Glutamatergic neuron (in vitro differentiated cells): ENCODE measurements at regions not wholly inside any gene's neighbourhood (a gene's known extent, or its start where the extent isn't known, plus 50 kb on each side); places are given as distances from the start of the nearest gene placed in this dataset.

ENCODE experiments used
- DNase-seq: peaks from one replicate; pipeline ENCODE4 v3.0.0; 2022
- H3K27ac Mint-ChIP-seq: one replicate; pipeline ENCODE4 v1.8.0; 2020; ENCODE audit warnings: mild to moderate bottlenecking, mixed read lengths, inconsistent platforms; ENCODE audit not compliant: unreplicated experiment
- H3K27me3 Mint-ChIP-seq: one replicate; pipeline ENCODE4 v1.8.0; 2020; ENCODE audit warnings: mild to moderate bottlenecking, moderate library complexity, mixed read lengths, inconsistent platforms; ENCODE audit not compliant: unreplicated experiment
- H3K36me3 Mint-ChIP-seq: one replicate; pipeline ENCODE4 v1.8.0; 2020; ENCODE audit warnings: mild to moderate bottlenecking, mixed read lengths, inconsistent platforms; ENCODE audit not compliant: unreplicated experiment
- H3K4me1 Mint-ChIP-seq: one replicate; pipeline ENCODE4 v1.8.0; 2020; ENCODE audit warnings: mild to moderate bottlenecking, low read depth, mixed read lengths, inconsistent platforms; ENCODE audit not compliant: unreplicated experiment
- H3K4me3 Mint-ChIP-seq: one replicate; pipeline ENCODE4 v1.8.0; 2020; ENCODE audit warnings: mild to moderate bottlenecking, mixed read lengths, inconsistent platforms; ENCODE audit not compliant: unreplicated experiment
- H3K9me3 Mint-ChIP-seq: one replicate; pipeline ENCODE4 v1.8.0; 2020; ENCODE audit warnings: mild to moderate bottlenecking, moderate library complexity, mixed read lengths, inconsistent platforms; ENCODE audit not compliant: unreplicated experiment
- TF ChIP-seq, protein P1 (sequence below): fragments of 200-600 bp; sonication (generic); IDR thresholded peaks from one replicate; pipeline ENCODE4 v1.5.0; 2021; ENCODE audit not compliant: partially characterized antibody, unreplicated experiment

GRCh38 chr16:63185235-63185780 lies 1149.1 kb upstream of the CDH8 start:
- no peak overlapping the region for H3K4me3 Mint-ChIP-seq
- no peaks in the 10 kb centered on the region for H3K9me3 Mint-ChIP-seq
- H3K27me3 Mint-ChIP-seq, result no peaks in the 10 kb centered on the region
- H3K4me1 Mint-ChIP-seq, result no peaks in the 10 kb centered on the region
- no peak overlapping the region for H3K27ac Mint-ChIP-seq
- DNase-seq, result no peak
- TF ChIP-seq, protein P1, sequence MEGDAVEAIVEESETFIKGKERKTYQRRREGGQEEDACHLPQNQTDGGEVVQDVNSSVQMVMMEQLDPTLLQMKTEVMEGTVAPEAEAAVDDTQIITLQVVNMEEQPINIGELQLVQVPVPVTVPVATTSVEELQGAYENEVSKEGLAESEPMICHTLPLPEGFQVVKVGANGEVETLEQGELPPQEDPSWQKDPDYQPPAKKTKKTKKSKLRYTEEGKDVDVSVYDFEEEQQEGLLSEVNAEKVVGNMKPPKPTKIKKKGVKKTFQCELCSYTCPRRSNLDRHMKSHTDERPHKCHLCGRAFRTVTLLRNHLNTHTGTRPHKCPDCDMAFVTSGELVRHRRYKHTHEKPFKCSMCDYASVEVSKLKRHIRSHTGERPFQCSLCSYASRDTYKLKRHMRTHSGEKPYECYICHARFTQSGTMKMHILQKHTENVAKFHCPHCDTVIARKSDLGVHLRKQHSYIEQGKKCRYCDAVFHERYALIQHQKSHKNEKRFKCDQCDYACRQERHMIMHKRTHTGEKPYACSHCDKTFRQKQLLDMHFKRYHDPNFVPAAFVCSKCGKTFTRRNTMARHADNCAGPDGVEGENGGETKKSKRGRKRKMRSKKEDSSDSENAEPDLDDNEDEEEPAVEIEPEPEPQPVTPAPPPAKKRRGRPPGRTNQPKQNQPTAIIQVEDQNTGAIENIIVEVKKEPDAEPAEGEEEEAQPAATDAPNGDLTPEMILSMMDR, result no peak
- H3K36me3 Mint-ChIP-seq, result no peaks in the 10 kb centered on the region

- H3K4me1 Mint-ChIP-seq, result no peaks in the 10 kb centered on the region
- H3K27me3 Mint-ChIP-seq, result no peaks in the 10 kb centered on the region
- no peaks in the 10 kb centered on the region for H3K36me3 Mint-ChIP-seq
- H3K27ac Mint-ChIP-seq, result no peak overlapping the region
- DNase-seq, result no peak
- no peaks in the 10 kb centered on the region for H3K9me3 Mint-ChIP-seq
- TF ChIP-seq, protein P1, result no peak
- no peak overlapping the region for H3K4me3 Mint-ChIP-seq
Measured at GRCh38 chr16:63183743-63184142, 1147.5 kb upstream of the CDH8 start.

GRCh38 chr16:63175313-63175712 lies 1139.1 kb upstream of the CDH8 start:
- DNase-seq, result no peak
- H3K27me3 Mint-ChIP-seq, result no peaks in the 10 kb centered on the region
- TF ChIP-seq, protein P1, result no peak
- no peaks in the 10 kb centered on the region for H3K4me1 Mint-ChIP-seq
- no peaks in the 10 kb centered on the region for H3K9me3 Mint-ChIP-seq
- H3K27ac Mint-ChIP-seq, result no peak overlapping the region
- no peaks in the 10 kb centered on the region for H3K36me3 Mint-ChIP-seq
- no peak overlapping the region for H3K4me3 Mint-ChIP-seq

DNA sequence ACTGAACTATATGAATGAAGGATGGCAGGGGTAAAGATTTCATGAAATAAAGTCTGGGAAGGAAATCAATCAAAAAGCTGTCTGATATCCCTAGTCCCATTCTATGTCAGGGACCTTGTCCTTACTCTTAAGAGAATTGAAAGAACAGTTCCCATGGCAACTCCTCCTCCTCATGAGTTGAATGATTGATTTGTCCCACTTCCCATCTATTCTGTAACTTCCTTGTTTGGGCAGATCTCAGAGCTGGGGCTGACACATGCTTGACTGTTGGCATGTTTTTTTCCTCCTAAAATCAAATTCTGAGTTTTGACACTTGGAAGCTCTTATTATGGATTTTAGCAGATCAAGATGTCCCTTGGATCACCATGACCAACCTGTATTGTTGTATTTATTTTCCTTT lies 1138.6 kb upstream of the CDH8 start:
- TF ChIP-seq, protein P1, result no peak
- H3K4me1 Mint-ChIP-seq, result no peaks in the 10 kb centered on the region
- H3K27ac Mint-ChIP-seq, result no peak overlapping the region
- H3K36me3 Mint-ChIP-seq, result no peaks in the 10 kb centered on the region
- no peaks in the 10 kb centered on the region for H3K9me3 Mint-ChIP-seq
- H3K27me3 Mint-ChIP-seq, result no peaks in the 10 kb centered on the region
- H3K4me3 Mint-ChIP-seq, result no peak overlapping the region
- no peak for DNase-seq

DNA sequence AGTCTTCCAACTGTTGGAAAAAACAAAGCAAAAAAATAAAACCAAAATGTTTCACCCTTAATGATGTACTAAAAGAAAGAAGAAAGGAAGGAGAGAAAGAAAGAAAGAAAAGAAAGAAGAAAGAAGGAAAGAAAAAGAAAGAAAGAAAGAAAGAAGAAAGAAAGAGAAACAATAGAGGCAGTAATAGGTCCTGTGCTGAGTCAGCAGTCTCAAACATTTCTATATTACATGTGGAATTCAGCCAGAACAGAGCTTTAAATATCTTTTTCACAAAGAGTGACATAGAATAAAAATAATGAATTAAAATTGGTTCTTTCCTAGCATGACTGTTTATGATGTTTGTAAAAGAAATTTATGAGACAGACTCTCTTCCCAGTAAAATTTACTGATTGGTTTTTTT lies 1135.3 kb upstream of the CDH8 start:
- TF ChIP-seq, protein P1, result no peak
- Mint-ChIP-seq H3K27me3 (no peaks in the 10 kb centered on the region), H3K4me3 (no peak overlapping the region), H3K4me1 (no peaks in the 10 kb centered on the region), H3K36me3 (no peaks in the 10 kb centered on the region), H3K27ac (no peak overlapping the region), H3K9me3 (no peaks in the 10 kb centered on the region)
- DNase-seq, result no peak
